ENCODE measurements at regions not wholly inside any gene's neighbourhood (a gene's known extent, or its start where the extent isn't known, plus 50 kb on each side); places are given as distances from the start of the nearest gene placed in this dataset.

DNA sequence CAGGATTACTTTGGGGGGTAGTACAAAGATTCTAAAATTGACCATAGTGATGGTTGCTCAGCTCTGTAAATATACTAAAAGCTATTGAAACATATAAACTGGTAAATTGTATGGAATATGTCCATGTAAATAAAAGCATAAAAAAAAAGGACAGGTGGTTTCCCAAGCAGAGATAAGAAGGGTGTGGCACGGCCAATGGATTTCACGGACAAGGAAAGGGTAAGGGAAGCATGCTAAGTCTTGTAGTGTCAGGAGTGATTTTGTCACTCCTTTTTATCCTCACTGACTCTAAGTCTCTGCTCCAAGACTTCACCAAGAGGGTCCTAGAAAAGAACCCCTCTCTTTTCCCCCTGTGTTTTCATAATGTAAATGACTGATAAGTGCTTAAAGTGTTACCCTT, 229.2 kb downstream of the SPTSSA start:
- no peak overlapping the region for H3K4me3 ChIP-seq (ENCODE audit: low read length)
- no peak for TF ChIP-seq ZNF274 (IDR thresholded peaks at IDR 0.05; ENCODE audit: low read depth, low read length)

DNA sequence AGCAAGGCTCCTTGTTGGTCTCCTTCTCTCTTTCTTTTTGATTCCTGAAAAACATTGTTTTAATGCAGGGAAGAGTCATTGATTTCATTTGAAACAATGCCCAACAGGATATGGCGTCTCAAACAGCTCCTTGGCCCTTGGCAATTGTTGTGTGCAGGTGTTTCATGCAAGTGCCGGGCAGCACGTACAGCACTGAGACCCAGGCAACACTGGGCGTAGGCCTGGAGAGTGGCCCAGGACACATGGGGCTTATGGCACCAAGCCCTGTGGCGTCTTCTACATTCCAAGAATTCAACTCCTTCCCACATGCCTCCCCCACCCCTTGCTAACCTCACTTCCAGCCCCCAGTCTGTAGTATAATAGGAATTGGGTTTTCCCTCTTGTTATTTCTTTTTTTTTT, 230.4 kb downstream of the SPTSSA start:
- H3K4me3 ChIP-seq (ENCODE audit: low read length) = no peak overlapping the region
- TF ChIP-seq ZNF274 (IDR thresholded peaks at IDR 0.05; ENCODE audit: low read depth, low read length) = no peak

- H3K4me3 ChIP-seq (ENCODE audit: low read length) = no peak overlapping the region
- TF ChIP-seq ZNF274 (IDR thresholded peaks at IDR 0.05; ENCODE audit: low read depth, low read length) = no peak
Measured at GRCh38 chr14:34229140-34229539, 232.9 kb downstream of the SPTSSA start.

DNA sequence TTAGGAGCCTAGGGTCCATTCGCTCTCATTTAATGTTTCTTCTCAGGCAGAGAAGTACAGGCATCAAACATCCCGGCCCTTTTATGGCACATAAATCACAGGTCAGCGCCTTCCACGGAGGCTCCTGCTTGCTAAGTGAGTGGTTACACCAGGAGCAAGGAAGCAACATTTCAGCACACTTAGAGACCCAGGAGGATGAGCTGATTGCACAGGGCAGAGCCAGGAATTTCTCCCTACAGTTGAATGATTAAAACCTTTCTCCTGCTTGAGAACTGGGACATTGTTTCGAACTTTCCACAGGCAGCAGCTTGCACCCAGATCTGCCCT, 233.4 kb downstream of the SPTSSA start:
- no peak for TF ChIP-seq ZNF274 (IDR thresholded peaks at IDR 0.05; ENCODE audit: low read depth, low read length)

GRCh38 chr14:34227834-34228649, 234.0 kb downstream of the SPTSSA start:
- TF ChIP-seq ZNF274 (IDR thresholded peaks at IDR 0.05; ENCODE audit: low read depth, low read length) = no peak
- H3K4me3 ChIP-seq (ENCODE audit: low read length) = no peak overlapping the region

More for the DNA sequence above, 233.4 kb downstream of the SPTSSA start:
- no peak overlapping the region for H3K4me3 ChIP-seq (ENCODE audit: low read length)

DNA sequence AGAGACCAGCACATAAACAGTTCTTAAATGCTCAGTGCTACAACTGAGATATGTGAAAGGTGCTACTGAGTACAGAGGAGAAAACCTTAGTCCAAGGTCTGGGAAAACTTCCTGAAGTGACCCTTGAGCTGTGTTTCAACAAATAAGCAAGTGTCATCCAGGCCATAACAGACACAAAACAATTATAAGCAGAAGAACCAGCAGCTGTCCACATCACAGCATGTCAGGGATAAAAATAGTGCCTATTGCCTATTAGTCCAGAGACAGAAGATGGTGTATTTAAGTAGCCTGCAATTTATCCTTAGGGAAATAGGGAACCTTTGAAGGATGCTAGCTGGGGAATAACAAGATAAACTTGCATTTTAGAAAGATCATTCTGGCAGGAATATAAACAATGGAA, 237.8 kb downstream of the SPTSSA start:
- H3K4me3 ChIP-seq (ENCODE audit: low read length) = no peak overlapping the region
- no peak for TF ChIP-seq ZNF274 (IDR thresholded peaks at IDR 0.05; ENCODE audit: low read depth, low read length)

DNA sequence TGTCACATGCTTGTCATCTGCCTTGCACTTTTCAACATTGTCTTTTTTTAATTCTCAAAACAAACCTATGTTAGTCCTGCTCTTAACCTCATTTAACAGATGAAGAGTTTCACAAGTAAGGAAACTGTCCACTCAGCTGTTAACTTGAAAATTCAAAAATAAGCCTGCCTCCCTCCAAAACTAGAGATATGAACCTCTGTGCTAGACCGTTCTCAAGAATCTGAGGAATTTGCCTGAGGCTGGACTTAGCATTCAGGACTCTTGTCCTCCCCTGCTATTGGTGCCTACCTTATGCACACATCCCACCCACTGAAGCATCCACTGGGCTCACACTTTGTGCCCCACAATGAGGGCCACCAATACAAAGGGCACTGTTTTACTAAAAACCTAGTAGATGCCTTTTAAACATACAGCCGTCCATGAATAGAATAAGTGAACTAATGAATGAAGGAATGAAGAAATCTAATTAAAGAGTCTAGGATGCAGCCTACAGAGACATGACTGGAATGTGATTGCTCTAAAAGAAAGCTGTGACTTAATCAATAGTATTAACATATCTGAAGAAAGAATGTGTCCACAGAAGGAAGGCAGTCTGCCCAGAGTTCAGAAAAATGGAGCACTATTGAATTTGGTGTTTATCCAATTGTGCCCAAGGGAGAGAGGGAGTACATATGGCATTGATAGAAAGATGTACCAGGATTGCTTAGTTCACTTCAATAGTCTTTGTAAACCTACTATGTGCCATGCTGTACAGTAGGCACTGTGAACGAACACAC, 238.5 kb downstream of the SPTSSA start:
- H3K4me3 ChIP-seq (ENCODE audit: low read length) = no peak overlapping the region
- no peak for TF ChIP-seq ZNF274 (IDR thresholded peaks at IDR 0.05; ENCODE audit: low read depth, low read length)

DNA sequence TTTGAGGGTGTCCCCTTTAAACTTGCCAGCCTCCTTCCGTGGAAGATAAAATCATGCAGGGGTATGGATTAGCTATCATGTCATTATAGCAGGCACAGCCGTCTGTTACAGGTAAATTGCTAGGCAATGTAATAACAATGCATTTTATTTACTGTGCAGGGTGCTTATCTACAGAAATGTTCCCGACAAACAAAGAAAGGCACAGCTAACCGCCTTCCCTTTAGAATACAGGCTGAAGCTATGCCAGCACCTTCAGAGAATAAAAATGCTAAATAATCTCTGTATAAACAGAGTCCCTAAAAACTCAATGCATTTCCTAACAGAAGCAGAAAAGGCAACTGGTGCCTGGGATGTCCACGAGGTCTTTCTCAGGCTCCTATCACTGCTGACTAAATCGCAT, 239.2 kb downstream of the SPTSSA start:
- H3K4me3 ChIP-seq (ENCODE audit: low read length) = no peak overlapping the region
- no peak for TF ChIP-seq ZNF274 (IDR thresholded peaks at IDR 0.05; ENCODE audit: low read depth, low read length)

GRCh38 chr14:34222122-34222521, 239.9 kb downstream of the SPTSSA start:
- no peak for TF ChIP-seq ZNF274 (IDR thresholded peaks at IDR 0.05; ENCODE audit: low read depth, low read length)
- no peak overlapping the region for H3K4me3 ChIP-seq (ENCODE audit: low read length)

- no peak overlapping the region for H3K4me3 ChIP-seq (ENCODE audit: low read length)
- no peak for TF ChIP-seq ZNF274 (IDR thresholded peaks at IDR 0.05; ENCODE audit: low read depth, low read length)
Measured at GRCh38 chr14:34220921-34221320, 241.1 kb downstream of the SPTSSA start.

DNA sequence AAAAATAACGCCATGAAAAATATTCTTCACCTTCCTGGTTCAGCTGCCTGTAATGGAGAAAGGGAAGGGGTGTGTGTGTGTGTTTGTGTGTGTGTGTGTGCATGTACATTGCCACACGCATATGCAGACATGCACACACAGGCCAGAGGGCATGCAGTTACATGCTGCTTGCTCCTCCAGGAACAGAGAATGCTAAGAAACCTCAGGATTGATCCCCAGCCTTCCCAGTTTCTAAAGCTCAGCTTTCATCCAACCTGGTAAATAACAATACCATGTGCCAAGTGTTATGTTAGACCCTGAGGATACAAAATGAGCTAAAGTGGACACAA, 241.7 kb downstream of the SPTSSA start:
- H3K4me3 ChIP-seq (ENCODE audit: low read length) = no peak overlapping the region
- TF ChIP-seq ZNF274 (IDR thresholded peaks at IDR 0.05; ENCODE audit: low read depth, low read length) = no peak

- no peak for TF ChIP-seq ZNF274 (IDR thresholded peaks at IDR 0.05; ENCODE audit: low read depth, low read length)
- no peak overlapping the region for H3K4me3 ChIP-seq (ENCODE audit: low read length)
Measured at GRCh38 chr14:34219661-34220377, 242.2 kb downstream of the SPTSSA start.

- no peak for TF ChIP-seq ZNF274 (IDR thresholded peaks at IDR 0.05; ENCODE audit: low read depth, low read length)
- H3K4me3 ChIP-seq (ENCODE audit: low read length) = no peak overlapping the region
Measured at GRCh38 chr14:34218881-34219280, 243.2 kb downstream of the SPTSSA start.

GRCh38 chr14:34214961-34215360, 247.1 kb downstream of the SPTSSA start:
- H3K4me3 ChIP-seq (ENCODE audit: low read length) = no peak overlapping the region
- no peak for TF ChIP-seq ZNF274 (IDR thresholded peaks at IDR 0.05; ENCODE audit: low read depth, low read length)

- H3K4me3 ChIP-seq (ENCODE audit: low read length) = no peak overlapping the region
- no peak for TF ChIP-seq ZNF274 (IDR thresholded peaks at IDR 0.05; ENCODE audit: low read depth, low read length)
Measured at GRCh38 chr14:34213332-34213731, 248.7 kb downstream of the SPTSSA start.
